B cell (primary cell): ENCODE measurements at regions not wholly inside any gene's neighbourhood (a gene's known extent, or its start where the extent isn't known, plus 50 kb on each side); places are given as distances from the start of the nearest gene placed in this dataset.

Source experiments
- EZH2 ChIP-seq: IDR thresholded peaks from 2 replicates; pipeline ENCODE4 v1.6.1; 2012; ENCODE audit warnings: borderline replicate concordance, low read depth, mild to moderate bottlenecking, moderate library complexity, low read length; ENCODE audit not compliant: insufficient read depth, poor library complexity, severe bottlenecking
- TF ChIP-seq, protein P1 (sequence below): fragments of 200-600 bp; IDR thresholded peaks from one replicate; pipeline ENCODE4 v1.8.0; 2022; ENCODE audit warnings: antibody characterized with exemption, mild to moderate bottlenecking

GRCh38 chr14:103259184-103259583 is 74.9 kb upstream of the EIF5 start:
- TF ChIP-seq, protein P1, sequence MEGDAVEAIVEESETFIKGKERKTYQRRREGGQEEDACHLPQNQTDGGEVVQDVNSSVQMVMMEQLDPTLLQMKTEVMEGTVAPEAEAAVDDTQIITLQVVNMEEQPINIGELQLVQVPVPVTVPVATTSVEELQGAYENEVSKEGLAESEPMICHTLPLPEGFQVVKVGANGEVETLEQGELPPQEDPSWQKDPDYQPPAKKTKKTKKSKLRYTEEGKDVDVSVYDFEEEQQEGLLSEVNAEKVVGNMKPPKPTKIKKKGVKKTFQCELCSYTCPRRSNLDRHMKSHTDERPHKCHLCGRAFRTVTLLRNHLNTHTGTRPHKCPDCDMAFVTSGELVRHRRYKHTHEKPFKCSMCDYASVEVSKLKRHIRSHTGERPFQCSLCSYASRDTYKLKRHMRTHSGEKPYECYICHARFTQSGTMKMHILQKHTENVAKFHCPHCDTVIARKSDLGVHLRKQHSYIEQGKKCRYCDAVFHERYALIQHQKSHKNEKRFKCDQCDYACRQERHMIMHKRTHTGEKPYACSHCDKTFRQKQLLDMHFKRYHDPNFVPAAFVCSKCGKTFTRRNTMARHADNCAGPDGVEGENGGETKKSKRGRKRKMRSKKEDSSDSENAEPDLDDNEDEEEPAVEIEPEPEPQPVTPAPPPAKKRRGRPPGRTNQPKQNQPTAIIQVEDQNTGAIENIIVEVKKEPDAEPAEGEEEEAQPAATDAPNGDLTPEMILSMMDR, result no peak
- TF ChIP-seq EZH2, result no peak
